GM12892 (cell line): ENCODE measurements at regions not wholly inside any gene's neighbourhood (a gene's known extent, or its start where the extent isn't known, plus 50 kb on each side); places are given as distances from the start of the nearest gene placed in this dataset.

ENCODE experiments used
- POLR2A ChIP-seq: IDR thresholded peaks from 2 replicates; pipeline ENCODE4 v1.6.1; 2011; ENCODE audit warnings: low read depth, low read length, control low read depth
- POLR2AphosphoS5 ChIP-seq: IDR thresholded peaks from 2 replicates; pipeline ENCODE4 v1.6.1; 2011; ENCODE audit warnings: low read depth, low read length, control low read depth
- TAF1 ChIP-seq: IDR thresholded peaks from 2 replicates; pipeline ENCODE4 v1.6.1; 2011; ENCODE audit warnings: low read depth, mild to moderate bottlenecking, control low read depth, low read length, borderline replicate concordance

- TF ChIP-seq POLR2AphosphoS5 (no peak), POLR2A (no peak), TAF1 (no peak)
Observed at GRCh38 chr2:508121-508520, 169.1 kb downstream of the TMEM18 start.
